ENCODE measurements at regions not wholly inside any gene's neighbourhood (a gene's known extent, or its start where the extent isn't known, plus 50 kb on each side); places are given as distances from the start of the nearest gene placed in this dataset.

GRCh38 chr20:57970856-57971255 is 257.6 kb downstream of the ANKRD60 start:
- Histone ChIP-seq H3K27ac (no peak overlapping the region), H3K36me3 (no peaks in the 10 kb centered on the region), H3K27me3 (no peaks in the 10 kb centered on the region), H3K9me3 (no peaks in the 10 kb centered on the region), H3K9ac (ENCODE audit: low read depth in 2 of 2, low read length in 2 of 2) (no peak overlapping the region), H3K4me3 (no peak overlapping the region), H3K4me1 (no peaks in the 10 kb centered on the region)
- intact Hi-C loops (cut with DNase I): no loop called here
- DNase-seq: no peak
- TF ChIP-seq CTCF (IDR thresholded peaks at IDR 0.05): no peak

GRCh38 chr20:57970116-57970515 is 258.3 kb downstream of the ANKRD60 start:
- H3K27me3 ChIP-seq: no peaks in the 10 kb centered on the region
- no peak for TF ChIP-seq CTCF (IDR thresholded peaks at IDR 0.05)
- no peaks in the 10 kb centered on the region for H3K9me3 ChIP-seq
- H3K4me1 ChIP-seq: no peaks in the 10 kb centered on the region
- no peak overlapping the region for H3K27ac ChIP-seq
- DNase-seq: no peak
- H3K36me3 ChIP-seq: no peaks in the 10 kb centered on the region
- no peak overlapping the region for H3K9ac ChIP-seq (ENCODE audit: low read depth in 2 of 2, low read length in 2 of 2)
- intact Hi-C loops (cut with DNase I): no loop called here
- no peak overlapping the region for H3K4me3 ChIP-seq

- intact Hi-C loops (cut with DNase I): no loop called here
- H3K4me3 ChIP-seq: no peak overlapping the region
- no peaks in the 10 kb centered on the region for H3K27me3 ChIP-seq
- no peaks in the 10 kb centered on the region for H3K36me3 ChIP-seq
- H3K4me1 ChIP-seq: no peaks in the 10 kb centered on the region
- no peak overlapping the region for H3K9ac ChIP-seq (ENCODE audit: low read depth in 2 of 2, low read length in 2 of 2)
- DNase-seq: no peak
- H3K27ac ChIP-seq: no peak overlapping the region
- H3K9me3 ChIP-seq: no peaks in the 10 kb centered on the region
- no peak for TF ChIP-seq CTCF (IDR thresholded peaks at IDR 0.05)
Observed at GRCh38 chr20:57968120-57968519, 258.3 kb upstream of the PMEPA1 start.

- no peak for DNase-seq
- no peaks in the 10 kb centered on the region for H3K9me3 ChIP-seq
- no peak overlapping the region for H3K9ac ChIP-seq (ENCODE audit: low read depth in 2 of 2, low read length in 2 of 2)
- intact Hi-C loops (cut with DNase I): no loop called here
- no peaks in the 10 kb centered on the region for H3K27me3 ChIP-seq
- H3K4me1 ChIP-seq: no peaks in the 10 kb centered on the region
- no peak overlapping the region for H3K27ac ChIP-seq
- TF ChIP-seq CTCF (IDR thresholded peaks at IDR 0.05): no peak
- H3K36me3 ChIP-seq: no peaks in the 10 kb centered on the region
- H3K4me3 ChIP-seq: no peak overlapping the region
Observed at GRCh38 chr20:57967364-57967763, 257.5 kb upstream of the PMEPA1 start.

- no peak for TF ChIP-seq CTCF (IDR thresholded peaks at IDR 0.05)
- H3K4me3 ChIP-seq: no peak overlapping the region
- no peaks in the 10 kb centered on the region for H3K4me1 ChIP-seq
- no peak for DNase-seq
- H3K9me3 ChIP-seq: no peaks in the 10 kb centered on the region
- no peak overlapping the region for H3K9ac ChIP-seq (ENCODE audit: low read depth in 2 of 2, low read length in 2 of 2)
- H3K36me3 ChIP-seq: no peaks in the 10 kb centered on the region
- intact Hi-C loops (cut with DNase I): no loop called here
- H3K27ac ChIP-seq: no peak overlapping the region
- H3K27me3 ChIP-seq: no peaks in the 10 kb centered on the region
Observed at GRCh38 chr20:57966620-57967019, 256.8 kb upstream of the PMEPA1 start.

- DNase-seq: no peak
- no peak overlapping the region for H3K4me3 ChIP-seq
- no peaks in the 10 kb centered on the region for H3K27me3 ChIP-seq
- H3K36me3 ChIP-seq: no peaks in the 10 kb centered on the region
- intact Hi-C loops (cut with DNase I): no loop called here
- peak overlapping the region in 1 of 2 donors; percentile 35 for H3K9ac ChIP-seq (ENCODE audit: low read depth in 2 of 2, low read length in 2 of 2)
- no peaks in the 10 kb centered on the region for H3K4me1 ChIP-seq
- no peak overlapping the region for H3K27ac ChIP-seq
- H3K9me3 ChIP-seq: no peaks in the 10 kb centered on the region
- no peak for TF ChIP-seq CTCF (IDR thresholded peaks at IDR 0.05)
Observed at GRCh38 chr20:57965441-57965840, 255.6 kb upstream of the PMEPA1 start.
